GM21367 (cell line): ENCODE measurements at regions not wholly inside any gene's neighbourhood (a gene's known extent, or its start where the extent isn't known, plus 50 kb on each side); places are given as distances from the start of the nearest gene placed in this dataset.

Experiments used
- ATAC-seq: cut with Tn5 transposase; IDR thresholded peaks from one replicate; pipeline ENCODE4 v1.9.1; 2021; ENCODE audit not compliant: unreplicated experiment

- no peak for ATAC-seq
Observed at GRCh38 chr13:99827011-99827772, 144.4 kb downstream of the ZIC5 start.

- ATAC-seq, result no peak
Observed at GRCh38 chr13:99823961-99824360, 147.6 kb downstream of the ZIC5 start.

GRCh38 chr13:99822820-99823219 lies 148.7 kb downstream of the ZIC5 start:
- ATAC-seq, result no peak

GRCh38 chr13:99821741-99822140 lies 149.8 kb downstream of the ZIC5 start:
- no peak for ATAC-seq

- ATAC-seq, result no peak
Observed at GRCh38 chr13:99819967-99820366, 151.6 kb downstream of the ZIC5 start.

- no peak for ATAC-seq
Observed at GRCh38 chr13:99816321-99816720, 155.2 kb downstream of the ZIC5 start.

GRCh38 chr13:99813336-99814095 lies 158.1 kb downstream of the ZIC5 start:
- no peak for ATAC-seq

- no peak for ATAC-seq
Observed at GRCh38 chr13:99812625-99813024, 158.9 kb downstream of the ZIC5 start.

GRCh38 chr13:99811067-99811700 lies 160.4 kb downstream of the ZIC5 start:
- no peak for ATAC-seq

- ATAC-seq, result no peak
Observed at GRCh38 chr13:99809926-99810325, 161.6 kb downstream of the ZIC5 start.

- no peak for ATAC-seq
Observed at GRCh38 chr13:99809496-99809895, 162.1 kb downstream of the ZIC5 start.

GRCh38 chr13:99808786-99809185 lies 162.8 kb downstream of the ZIC5 start:
- no peak for ATAC-seq

GRCh38 chr13:99806671-99807070 lies 164.9 kb downstream of the ZIC5 start:
- no peak for ATAC-seq

- ATAC-seq, result no peak
Observed at GRCh38 chr13:99805361-99805760, 166.2 kb downstream of the ZIC5 start.

- ATAC-seq, result no peak
Observed at GRCh38 chr13:99803141-99803540, 168.4 kb downstream of the ZIC5 start.

GRCh38 chr13:99802416-99802815 lies 169.2 kb downstream of the ZIC5 start:
- no peak for ATAC-seq

GRCh38 chr13:99800951-99801350 lies 170.6 kb downstream of the ZIC5 start:
- no peak for ATAC-seq

GRCh38 chr13:99800011-99800410 lies 171.6 kb downstream of the ZIC5 start:
- no peak for ATAC-seq

- ATAC-seq, result no peak
Observed at GRCh38 chr13:99798756-99799155, 172.8 kb downstream of the ZIC5 start.

GRCh38 chr13:99797691-99798090 lies 173.9 kb downstream of the ZIC5 start:
- ATAC-seq, result no peak

- no peak for ATAC-seq
Observed at GRCh38 chr13:99796175-99796819, 175.3 kb downstream of the ZIC5 start.
